Ramos (cell line): ENCODE measurements at regions not wholly inside any gene's neighbourhood (a gene's known extent, or its start where the extent isn't known, plus 50 kb on each side); places are given as distances from the start of the nearest gene placed in this dataset.

Experiments used
- in situ Hi-C: fragments of 300-500 bp; cut with MboI; formaldehyde crosslinking; loops from one replicate; pipeline ENCODE4 v1.14.3; 2022; ENCODE audit warnings: low sequenced_read_pairs; ENCODE audit not compliant: unreplicated experiment

- in situ Hi-C loops: no loop called here
Measured at GRCh38 chr16:54587176-54587515, 300.6 kb upstream of the IRX3 start.

DNA sequence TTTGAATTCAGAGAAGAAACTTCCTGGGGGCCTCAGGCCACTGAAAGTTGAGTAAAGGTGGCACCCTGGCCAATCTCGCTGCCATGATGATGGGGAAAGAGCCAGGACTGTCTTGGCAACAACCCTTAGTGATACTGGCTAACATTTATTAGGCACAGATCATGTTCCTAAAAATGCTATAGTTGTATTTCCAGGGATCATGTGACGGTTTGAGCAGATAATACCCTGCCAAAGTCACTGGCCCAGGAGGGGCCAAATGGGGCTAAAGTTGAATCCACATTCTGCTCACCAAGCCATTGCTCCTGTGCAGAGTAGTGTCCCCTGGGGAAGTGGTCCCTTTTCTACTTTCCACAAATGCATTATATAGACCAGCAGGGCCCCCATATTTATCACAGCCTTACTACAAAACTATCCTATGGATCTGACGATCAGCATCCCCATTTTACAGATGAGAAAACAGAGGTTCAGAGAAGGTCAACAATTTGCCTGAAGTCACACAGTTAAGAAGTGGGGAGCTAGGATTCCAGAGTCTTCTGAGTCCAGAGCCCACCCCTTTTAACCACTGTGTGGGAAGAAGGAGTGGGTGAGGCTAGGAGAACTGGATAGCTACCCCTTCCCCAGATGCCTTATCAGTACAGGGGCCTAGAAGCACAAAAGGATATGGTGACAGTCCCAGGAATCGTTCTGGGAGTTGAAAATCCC is 300.0 kb upstream of the IRX3 start:
- in situ Hi-C loops: no loop called here

DNA sequence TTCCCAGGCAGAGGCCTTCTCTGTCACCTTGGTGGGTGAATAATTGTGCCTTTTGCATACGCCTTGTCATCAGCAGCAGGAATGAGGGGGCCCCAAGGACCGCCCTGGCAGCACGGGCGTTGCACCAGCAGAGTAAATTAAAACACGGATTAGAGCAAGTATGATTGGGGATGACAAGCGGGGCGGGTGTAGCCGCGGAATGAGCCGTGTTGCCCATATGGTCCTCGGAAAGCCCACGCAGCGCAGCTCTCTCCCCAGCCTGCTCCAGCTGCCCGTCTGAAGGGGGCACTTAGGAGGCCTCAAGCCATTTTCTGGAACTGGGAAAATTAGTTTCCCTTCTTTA is 299.4 kb upstream of the IRX3 start:
- in situ Hi-C loops: no loop called here

- in situ Hi-C loops: no loop called here
Measured at GRCh38 chr16:54585094-54585997, 298.8 kb upstream of the IRX3 start.

GRCh38 chr16:54584121-54584520 is 297.5 kb upstream of the IRX3 start:
- in situ Hi-C loops: no loop called here

- in situ Hi-C loops: no loop called here
Measured at GRCh38 chr16:54582631-54583250, 296.2 kb upstream of the IRX3 start.

GRCh38 chr16:54579106-54579728 is 292.6 kb upstream of the IRX3 start:
- in situ Hi-C loops: no loop called here

DNA sequence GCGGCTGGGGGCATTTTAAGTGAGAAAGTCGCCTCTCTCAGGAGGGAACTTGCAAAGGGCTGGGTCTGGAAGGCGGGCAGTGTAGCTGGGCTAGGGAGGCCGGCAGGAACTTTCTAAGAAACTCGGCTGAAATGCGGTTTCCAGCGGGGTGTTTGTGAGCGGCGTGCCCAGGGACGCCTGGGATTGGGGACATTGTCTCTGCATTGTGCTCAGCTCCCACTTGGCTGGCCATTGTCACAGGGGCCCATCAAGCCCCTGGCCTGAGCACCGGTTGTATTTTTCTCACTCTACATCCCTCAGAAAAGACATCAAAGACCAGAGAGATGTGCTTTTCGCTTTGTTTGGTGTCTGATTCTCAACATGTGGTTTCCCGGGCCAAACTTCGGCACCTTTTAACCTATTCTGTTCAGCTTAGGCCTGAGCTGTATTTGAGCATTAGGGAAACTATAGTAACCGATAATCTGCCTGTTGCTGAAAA is 291.1 kb upstream of the IRX3 start:
- in situ Hi-C loops: no loop called here

GRCh38 chr16:54576785-54577184 is 290.2 kb upstream of the IRX3 start:
- in situ Hi-C loops: no loop called here

DNA sequence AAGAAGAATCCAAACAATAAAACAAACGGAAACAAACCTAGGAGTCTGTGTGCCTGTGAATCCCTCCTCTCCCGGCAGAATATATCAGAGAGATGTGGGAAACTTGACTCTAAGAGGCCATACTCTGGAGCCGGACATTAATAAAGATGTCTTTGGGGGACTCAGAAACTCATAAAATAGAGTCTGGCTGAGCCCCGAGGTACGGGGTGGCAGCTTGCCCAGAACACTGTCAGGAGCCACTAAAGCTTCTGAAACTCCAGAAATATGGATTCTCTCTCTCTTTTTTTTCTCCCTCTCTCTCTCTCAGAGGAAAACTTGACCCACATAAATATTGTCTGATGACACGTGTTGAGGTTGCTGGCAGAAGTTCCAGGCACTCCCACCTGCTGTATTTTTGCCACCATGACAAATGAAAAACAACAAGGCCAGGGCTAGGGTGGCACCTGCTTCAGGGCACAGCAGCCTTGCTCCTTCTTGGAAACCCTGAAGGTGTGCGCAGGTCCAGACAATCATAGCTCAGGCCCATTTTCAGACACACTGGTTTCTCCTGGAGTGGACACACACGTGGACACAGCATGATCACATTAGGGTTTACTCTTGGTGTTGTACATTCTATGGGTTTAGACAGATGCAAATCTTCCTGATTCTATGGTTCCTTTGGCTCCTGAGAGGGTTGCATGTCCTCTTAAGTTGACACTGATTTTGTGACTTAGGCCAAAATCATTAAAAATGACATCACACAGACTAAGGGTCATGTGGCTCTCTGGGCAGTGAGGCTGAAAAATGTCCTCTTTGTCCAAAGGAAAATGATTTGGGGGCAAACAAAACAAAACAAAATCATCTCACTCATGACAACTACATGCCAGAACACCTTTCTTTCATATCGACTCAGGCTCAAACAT is 282.6 kb upstream of the IRX3 start:
- in situ Hi-C loops: no loop called here

GRCh38 chr16:54564841-54565240 is 278.3 kb upstream of the IRX3 start:
- in situ Hi-C loops: no loop called here

DNA sequence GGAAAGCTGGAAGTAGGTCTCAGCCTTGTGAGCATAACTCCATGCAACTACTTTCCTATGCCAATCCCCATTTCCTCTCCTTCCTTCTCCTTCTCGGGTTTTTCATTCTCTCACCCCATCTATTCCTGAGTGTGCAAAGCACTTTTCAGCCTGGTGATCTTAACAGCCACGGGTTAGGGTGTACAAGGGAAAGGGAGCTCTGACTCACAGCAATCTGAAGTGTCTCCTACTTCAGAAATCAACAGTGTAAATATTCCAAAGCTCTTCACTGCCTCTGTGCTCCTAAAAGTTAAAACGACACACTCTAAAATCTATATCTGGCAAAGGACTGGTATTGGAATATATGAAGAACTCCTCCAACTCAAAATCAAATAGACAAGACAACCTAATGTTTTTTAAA is 268.0 kb upstream of the IRX3 start:
- in situ Hi-C loops: no loop called here

DNA sequence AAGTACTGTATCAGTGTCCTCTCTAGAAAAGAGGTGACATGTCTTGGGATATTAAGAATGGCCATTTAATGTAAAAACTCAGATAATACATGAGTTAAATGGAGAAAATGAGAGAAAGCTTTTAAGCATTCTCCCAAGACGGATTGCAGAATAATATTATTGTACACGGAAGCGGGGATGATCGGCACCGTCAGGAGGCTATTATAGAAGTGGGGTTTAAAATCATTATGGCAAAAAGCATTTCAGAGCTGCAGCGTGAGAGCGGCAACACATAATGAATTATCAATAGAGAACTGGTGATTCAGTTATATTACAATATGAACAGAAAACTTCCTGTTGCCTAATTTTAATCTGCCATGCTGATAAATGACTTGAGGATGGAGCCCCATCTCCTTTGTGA is 261.7 kb upstream of the IRX3 start:
- in situ Hi-C loops: no loop called here

- in situ Hi-C loops: no loop called here
Measured at GRCh38 chr16:54547052-54547451, 260.5 kb upstream of the IRX3 start.

DNA sequence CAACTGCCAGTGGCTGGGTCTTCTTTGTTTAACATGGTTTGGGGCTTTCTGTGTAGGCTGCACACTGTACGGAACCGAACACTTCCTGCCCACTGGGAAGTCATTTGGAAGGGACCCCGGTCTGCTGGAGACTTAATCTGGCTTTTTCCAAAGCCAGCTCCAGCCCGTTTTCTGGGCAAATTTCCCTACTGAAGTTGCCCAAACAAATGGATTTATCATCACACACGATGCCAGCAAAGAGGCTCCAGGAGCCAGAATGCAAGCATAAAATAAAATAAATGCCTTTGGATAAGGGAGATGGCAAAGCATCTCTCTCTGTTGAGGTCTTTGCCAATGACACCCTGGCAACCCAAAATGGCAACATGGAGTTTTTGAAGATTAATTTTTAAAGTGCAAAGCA is 259.9 kb upstream of the IRX3 start:
- in situ Hi-C loops: no loop called here

GRCh38 chr16:54545854-54546511 is 259.4 kb upstream of the IRX3 start:
- in situ Hi-C loops: no loop called here

- in situ Hi-C loops: no loop called here
Measured at GRCh38 chr16:54544553-54545180, 258.1 kb upstream of the IRX3 start.

- in situ Hi-C loops: no loop called here
Measured at GRCh38 chr16:54542805-54543505, 256.4 kb upstream of the IRX3 start.
